H1 (cell line): ENCODE measurements at regions not wholly inside any gene's neighbourhood (a gene's known extent, or its start where the extent isn't known, plus 50 kb on each side); places are given as distances from the start of the nearest gene placed in this dataset.

Source experiments
- CTCF ChIA-PET: fragments of 300-600 bp; sonication (Branson Sonifier 250); formaldehyde crosslinking; loops from one replicate; lab custom pipeline; 2021; ENCODE audit not compliant: partially characterized antibody; lab: Charles Lee
- POLR2A ChIA-PET: fragments of 300-600 bp; sonication (Branson Sonifier 250); formaldehyde crosslinking; loops from one replicate; lab custom pipeline; 2021; ENCODE audit warnings: inconsistent platforms; ENCODE audit not compliant: partially characterized antibody; lab: Charles Lee
- DNase-seq, 2 experiments: peaks; one replicate each; pipeline versions ENCODE4 v3.0.0 to v3.0.0-alpha.2; 2010 to 2022; ENCODE audit warnings: low spot score in 2 of 2, low read depth in 1 of 2, mixed read lengths in 1 of 2
- FAIRE-seq: peaks from 2 replicates; lab custom pipeline; 2011; peaks lifted over from hg19 to GRCh38; lab: Jason Lieb, UNC
- H2AFZ ChIP-seq: 2 replicates; pipeline ENCODE4 v1.8.1; 2012; ENCODE audit warnings: low read length, inconsistent platforms
- H2AK5ac ChIP-seq: 2 replicates; pipeline ENCODE4 v1.6.1; 2013; ENCODE audit warnings: low read depth, low read length
- H2BK120ac ChIP-seq: replicated peaks from 2 replicates; pipeline ENCODE3; 2013; ENCODE audit warnings: low read depth, low read length, inconsistent platforms
- H2BK12ac ChIP-seq: 2 replicates; pipeline ENCODE4 v1.6.1; 2013; ENCODE audit warnings: low read depth, low read length
- H2BK15ac ChIP-seq: 2 replicates; pipeline ENCODE4 v1.6.1; 2013; ENCODE audit warnings: low read length
- H2BK20ac ChIP-seq: 2 replicates; pipeline ENCODE4 v1.6.1; 2013; ENCODE audit warnings: low read length
- H2BK5ac ChIP-seq: 2 replicates; pipeline ENCODE4 v1.6.1; 2013; ENCODE audit warnings: low read depth, low read length
- H3K14ac ChIP-seq: 2 replicates; pipeline ENCODE4 v1.6.1; 2013; ENCODE audit warnings: inconsistent platforms; ENCODE audit not compliant: insufficient read length
- H3K18ac ChIP-seq: 2 replicates; pipeline ENCODE4 v1.6.1; 2013; ENCODE audit warnings: low read length; ENCODE audit errors: extremely low read depth
- H3K23ac ChIP-seq: 2 replicates; pipeline ENCODE4 v1.6.1; 2013; ENCODE audit warnings: inconsistent platforms; ENCODE audit not compliant: insufficient read length
- H3K23me2 ChIP-seq: 2 replicates; pipeline ENCODE4 v1.6.1; 2013; ENCODE audit warnings: low read depth, low read length
- H3K27ac ChIP-seq: 2 replicates; pipeline ENCODE4 v1.6.1; 2011; ENCODE audit warnings: low read depth, low read length, inconsistent platforms
- H3K27me3 ChIP-seq, 4 experiments: replicated peaks in 1 of 4; 1 replicate in 1 of 4; 2 replicates in 3 of 4; pipeline versions ENCODE4 v1.6.1 to v1.8.1; 2011 to 2013; ENCODE audit warnings: low read length in 3 of 4, mild to moderate bottlenecking in 3 of 4, inconsistent platforms in 2 of 4, mixed read lengths in 2 of 4, moderate library complexity in 1 of 4; ENCODE audit not compliant: control insufficient read depth in 3 of 4, insufficient read depth in 3 of 4; ENCODE audit errors: extremely low read depth in 1 of 4
- H3K36me3 ChIP-seq, 4 experiments: 2 replicates each; pipeline versions ENCODE4 v1.6.1 to v1.8.1; 2011 to 2013; ENCODE audit warnings: mild to moderate bottlenecking in 4 of 4, low read length in 3 of 4, moderate library complexity in 2 of 4, control low read depth in 1 of 4, inconsistent platforms in 1 of 4; ENCODE audit not compliant: insufficient read depth in 4 of 4, control insufficient read depth in 2 of 4
- H3K4ac ChIP-seq: replicated peaks from 2 replicates; pipeline ENCODE3; 2013; ENCODE audit warnings: low read length, low read depth, mixed read lengths, inconsistent platforms; ENCODE audit not compliant: insufficient read length
- H3K4me1 ChIP-seq, 4 experiments: replicated peaks in 1 of 4; 1 replicate in 1 of 4; 2 replicates in 3 of 4; pipeline versions ENCODE4 v1.6.1 to v1.8.1; 2011 to 2013; ENCODE audit warnings: low read length in 3 of 4, inconsistent platforms in 2 of 4, mixed read lengths in 1 of 4; ENCODE audit not compliant: insufficient read depth in 4 of 4, control insufficient read depth in 3 of 4
- H3K4me2 ChIP-seq, 2 experiments: 2 replicates each; pipeline versions ENCODE4 v1.6.1 to v1.8.1; 2011 to 2013; ENCODE audit warnings: low read depth in 2 of 2, low read length in 2 of 2, control low read depth in 1 of 2, inconsistent platforms in 1 of 2, mild to moderate bottlenecking in 1 of 2; ENCODE audit not compliant: insufficient read depth in 1 of 2
- H3K4me3 ChIP-seq, 4 experiments: fragments of 200-600, 300-600 bp in 1 of 4; sonication (generic), shearing (Covaris generic), sonication (Bioruptor Twin) in 1 of 4; 2 replicates each; pipeline versions ENCODE4 v1.5.1 to v1.8.1; 2011 to 2016; ENCODE audit warnings: low read length in 4 of 4, low read depth in 3 of 4, control low read depth in 2 of 4, inconsistent platforms in 2 of 4, mild to moderate bottlenecking in 2 of 4, mixed read lengths in 1 of 4, moderate library complexity in 1 of 4; ENCODE audit not compliant: insufficient read depth in 2 of 4; ENCODE audit errors: extremely low read depth in 1 of 4
- H3K56ac ChIP-seq: replicated peaks from 2 replicates; pipeline ENCODE3; 2013; ENCODE audit warnings: low read depth, mild to moderate bottlenecking, mixed read lengths, low read length, inconsistent platforms; ENCODE audit not compliant: insufficient read length
- H3K79me1 ChIP-seq: 2 replicates; pipeline ENCODE4 v1.6.1; 2013; ENCODE audit warnings: low read depth, low read length, control low read depth
- H3K79me2 ChIP-seq, 2 experiments: 2 replicates each; pipeline versions ENCODE4 v1.6.1 to v1.8.1; 2012 to 2013; ENCODE audit warnings: low read length in 2 of 2, mild to moderate bottlenecking in 2 of 2, inconsistent platforms in 1 of 2; ENCODE audit not compliant: insufficient read depth in 2 of 2, control insufficient read depth in 1 of 2
- H3K9ac ChIP-seq, 4 experiments: replicated peaks in 1 of 4; 1 replicate in 1 of 4; 2 replicates in 3 of 4; pipeline versions ENCODE4 v1.6.1 to v1.8.1; 2011 to 2013; ENCODE audit warnings: low read depth in 3 of 4, low read length in 3 of 4, control low read depth in 2 of 4, mild to moderate bottlenecking in 2 of 4, moderate library complexity in 2 of 4, inconsistent platforms in 1 of 4; ENCODE audit errors: extremely low read depth in 1 of 4
- H3K9me3 ChIP-seq, 2 experiments: 2 replicates each; pipeline versions ENCODE4 v1.6.1 to v1.8.1; 2012 to 2013; ENCODE audit warnings: mild to moderate bottlenecking in 2 of 2, moderate library complexity in 2 of 2, control low read depth in 1 of 2, inconsistent platforms in 1 of 2, low read depth in 1 of 2, low read length in 1 of 2, mixed read lengths in 1 of 2; ENCODE audit not compliant: insufficient read depth in 2 of 2
- H4K20me1 ChIP-seq, 2 experiments: replicated peaks in 1 of 2; 2 replicates each; pipeline versions ENCODE3 to v1.8.1; 2011 to 2013; ENCODE audit warnings: inconsistent platforms in 2 of 2, low read length in 2 of 2, mild to moderate bottlenecking in 1 of 2; ENCODE audit not compliant: insufficient read depth in 2 of 2, control insufficient read depth in 1 of 2
- H4K5ac ChIP-seq: 2 replicates; pipeline ENCODE4 v1.6.1; 2013; ENCODE audit warnings: low read length, low read depth, mixed read lengths, inconsistent platforms; ENCODE audit not compliant: insufficient read length
- H4K8ac ChIP-seq: 2 replicates; pipeline ENCODE4 v1.8.0; 2013; ENCODE audit warnings: mild to moderate bottlenecking, moderate library complexity, low read length, inconsistent platforms; ENCODE audit not compliant: insufficient read depth; ENCODE audit errors: extremely low read depth
- H4K91ac ChIP-seq: replicated peaks from 2 replicates; pipeline ENCODE3; 2013; ENCODE audit warnings: low read length, mixed read lengths, inconsistent platforms; ENCODE audit not compliant: insufficient read length
- CREB1 ChIP-seq: IDR thresholded peaks from 2 replicates; pipeline ENCODE4 v1.6.1; 2012; ENCODE audit warnings: inconsistent platforms
- EGR1 ChIP-seq: IDR thresholded peaks from 2 replicates; pipeline ENCODE4 v1.6.1; 2011; ENCODE audit warnings: low read depth, low read length, borderline replicate concordance
- FOSL1 ChIP-seq: IDR thresholded peaks from 2 replicates; pipeline ENCODE4 v1.6.1; 2011; ENCODE audit warnings: mild to moderate bottlenecking, low read depth, low read length, moderate library complexity; ENCODE audit not compliant: insufficient read depth
- GABPA ChIP-seq: IDR thresholded peaks from 2 replicates; pipeline ENCODE4 v1.6.1; 2011; ENCODE audit warnings: mild to moderate bottlenecking, low read length, moderate library complexity, borderline replicate concordance; ENCODE audit not compliant: insufficient read depth
- HDAC6 ChIP-seq: IDR thresholded peaks from one replicate; pipeline ENCODE4 v1.7.1; 2012; ENCODE audit warnings: low read depth, mild to moderate bottlenecking, inconsistent platforms, low read length, moderate library complexity
- PHF8 ChIP-seq: fragments of 200-600 bp; sonication (generic); conservative IDR thresholded peaks from 2 replicates; pipeline ENCODE4 v1.7.1; 2012; ENCODE audit warnings: low read depth, mild to moderate bottlenecking, inconsistent platforms, low read length, moderate library complexity
- RAD21 ChIP-seq, 2 experiments: IDR thresholded peaks in 1 of 2; conservative IDR thresholded peaks in 1 of 2; 2 replicates each; pipeline ENCODE4 v1.6.1; 2011; ENCODE audit warnings: low read depth in 2 of 2, low read length in 2 of 2, improper control_type of control experiment in 1 of 2, inconsistent platforms in 1 of 2, mild to moderate bottlenecking in 1 of 2, moderate library complexity in 1 of 2
- SIX5 ChIP-seq: IDR thresholded peaks from 2 replicates; pipeline ENCODE4 v1.6.1; 2011; ENCODE audit warnings: mild to moderate bottlenecking, low read depth, low read length
- TAF7 ChIP-seq: optimal IDR thresholded peaks from 2 replicates; pipeline ENCODE3; 2011; ENCODE audit warnings: low read depth, mild to moderate bottlenecking, inconsistent platforms, low read length, moderate library complexity, borderline replicate concordance
- WGBS, 2 experiments: shearing (Covaris generic) in 1 of 2; methylation state at CpG; one replicate each; pipeline versions ENCODE4 v1.1.6 to v1.1.7; 2013 to 2015; ENCODE audit warnings: low lambda C conversion rate in 2 of 2, mixed read lengths in 2 of 2, inconsistent platforms in 1 of 2, low coverage in 1 of 2, missing lambda C conversion rate in 1 of 2; ENCODE audit not compliant: insufficient replicate concordance in 2 of 2, insufficient coverage in 1 of 2, insufficient read length in 1 of 2; ENCODE audit errors: extremely low coverage in 1 of 2, missing lambda C conversion rate in 1 of 2; 5-methylcytosine and 5-hydroxymethylcytosine counted together

- no peak overlapping the region for H3K56ac ChIP-seq
- no peak overlapping the region for H4K8ac ChIP-seq
- no peaks in the 10 kb centered on the region for H3K27me3 ChIP-seq
- ChIA-PET CTCF (no interaction called here), POLR2A (no interaction called here)
- no peaks in the 10 kb centered on the region for H4K20me1 ChIP-seq
- no peak overlapping the region for H3K4me3 ChIP-seq
- no peak overlapping the region for H3K9ac ChIP-seq
- 89% methylated on average over 1 of the region's 1 CpG; no CpG with 5 or more reads in 1 of the 2 experiments for WGBS, 2 experiments
- H2AFZ ChIP-seq, result no peak overlapping the region
- no peak overlapping the region for H4K91ac ChIP-seq
- H2BK120ac ChIP-seq, result no peak overlapping the region
- no peak overlapping the region for H3K18ac ChIP-seq
- H3K4me2 ChIP-seq, result no peak overlapping the region
- no peak overlapping the region for H2BK5ac ChIP-seq
- H2BK20ac ChIP-seq, result no peak overlapping the region
- no peaks in the 10 kb centered on the region for H3K79me2 ChIP-seq
- H3K79me1 ChIP-seq, result no peaks in the 10 kb centered on the region
- H2BK12ac ChIP-seq, result no peak overlapping the region
- H2BK15ac ChIP-seq, result no peak overlapping the region
- H3K27ac ChIP-seq, result no peak overlapping the region
- no peak overlapping the region for H3K14ac ChIP-seq
- H3K4ac ChIP-seq, result no peak overlapping the region
- no peaks in the 10 kb centered on the region for H3K36me3 ChIP-seq
- H4K5ac ChIP-seq, result no peak overlapping the region
- FAIRE-seq (no peak), DNase-seq (no peak)
- H3K23ac ChIP-seq, result no peak overlapping the region
- H3K4me1 ChIP-seq, result no peaks in the 10 kb centered on the region
- H3K23me2 ChIP-seq, result no peaks in the 10 kb centered on the region
- H3K9me3 ChIP-seq, result 0 out of 4 replicates have a peak, but pooled peaks cover 0 to 3% of the 10 kb centered on the region in 2 experiments
- H2AK5ac ChIP-seq, result no peak overlapping the region
- TF ChIP-seq HDAC6 (no peak), CREB1 (no peak), FOSL1 (no peak), RAD21 (IDR thresholded peaks at IDR 0.05 in 1 of 2, conservative IDR thresholded peaks at IDR 0.05 in 1 of 2; ENCODE audit: low read depth in 2 of 2, low read length in 2 of 2) (no peak), SIX5 (no peak), PHF8 (no peak), TAF7 (no peak), GABPA (no peak), EGR1 (no peak)
- TF ChIP-seq, all 59 proteins: peak for 0
Observed at GRCh38 chr6:105972440-105972839, 113.7 kb upstream of the PRDM1 start.
